Endothelial cell of umbilical vein (primary cell): ENCODE measurements at regions not wholly inside any gene's neighbourhood (a gene's known extent, or its start where the extent isn't known, plus 50 kb on each side); places are given as distances from the start of the nearest gene placed in this dataset.

Source experiments
- BruUV-seq: library from RNA; stranded (reverse); fragments of 400-500 nt; replicated peaks from 2 replicates; lab custom pipeline; 2021; lab: Mats Ljungman, UMichigan
- CTCF ChIA-PET: fragments of 300-600, 350-600 bp; sonication (Branson Sonifier 250); formaldehyde crosslinking; loops from one replicate; lab custom pipeline; 2021; ENCODE audit warnings: antibody characterized with exemption, inconsistent platforms; lab: Charles Lee
- POLR2A ChIA-PET: fragments of 300-600, 350-600 bp; sonication (Branson Sonifier 250); formaldehyde crosslinking; loops from one replicate; lab custom pipeline; 2021; ENCODE audit warnings: antibody characterized with exemption, inconsistent platforms; lab: Charles Lee
- DNase-seq: peaks from one replicate; pipeline ENCODE4 v3.0.0-alpha.2; 2011; ENCODE audit warnings: low read depth, low spot score
- FAIRE-seq: peaks from 2 replicates; lab custom pipeline; 2011; peaks lifted over from hg19 to GRCh38; lab: Jason Lieb, UNC
- H2AFZ ChIP-seq: 2 replicates; pipeline ENCODE4 v1.6.0; 2012; ENCODE audit warnings: low read depth, low read length, control low read depth, inconsistent platforms
- H3K27ac ChIP-seq: 2 replicates; pipeline ENCODE4 v1.5.1; 2011; ENCODE audit warnings: low read depth, mild to moderate bottlenecking, control low read depth, low read length, moderate library complexity; ENCODE audit not compliant: insufficient read depth
- H3K27me3 ChIP-seq, 2 experiments: 2 replicates each; pipeline versions ENCODE4 v1.6.0 to v1.6.1; 2011; ENCODE audit warnings: low read length in 2 of 2, mixed read lengths in 1 of 2; ENCODE audit not compliant: control insufficient read depth in 2 of 2, insufficient read depth in 2 of 2
- H3K36me3 ChIP-seq, 2 experiments: 2 replicates in 1 of 2; 3 replicates in 1 of 2; pipeline ENCODE4 v1.5.1; 2011; ENCODE audit warnings: low read length in 2 of 2, mild to moderate bottlenecking in 1 of 2, moderate library complexity in 1 of 2; ENCODE audit not compliant: control insufficient read depth in 2 of 2, insufficient read depth in 2 of 2; ENCODE audit errors: extremely low read depth in 1 of 2
- H3K4me1 ChIP-seq: 3 replicates; pipeline ENCODE4 v1.5.1; 2011; ENCODE audit warnings: mild to moderate bottlenecking, low read length; ENCODE audit not compliant: control insufficient read depth, insufficient read depth; ENCODE audit errors: extremely low read depth
- H3K4me2 ChIP-seq: 2 replicates; pipeline ENCODE4 v1.6.1; 2011; ENCODE audit warnings: low read length, control low read depth, mixed read lengths; ENCODE audit not compliant: insufficient read depth
- H3K4me3 ChIP-seq, 3 experiments: fragments of 200-600 bp in 1 of 3; sonication (generic), shearing (Covaris generic) in 1 of 3; replicated peaks in 1 of 3; 2 replicates each; pipeline ENCODE4 v1.5.1; 2011 to 2016; ENCODE audit warnings: control low read depth in 3 of 3, low read length in 3 of 3, mild to moderate bottlenecking in 2 of 3, inconsistent platforms in 1 of 3, low read depth in 1 of 3, moderate library complexity in 1 of 3; ENCODE audit not compliant: insufficient read depth in 1 of 3
- H3K79me2 ChIP-seq: 2 replicates; pipeline ENCODE4 v1.6.0; 2012; ENCODE audit warnings: low read length, inconsistent platforms; ENCODE audit not compliant: control insufficient read depth, insufficient read depth
- H3K9ac ChIP-seq: replicated peaks from 2 replicates; pipeline ENCODE3; 2011; ENCODE audit warnings: low read length, control low read depth; ENCODE audit not compliant: insufficient read depth; ENCODE audit errors: extremely low read depth
- H3K9me1 ChIP-seq: replicated peaks from 3 replicates; pipeline ENCODE4 v1.6.0; 2011; ENCODE audit warnings: mild to moderate bottlenecking, low read length; ENCODE audit not compliant: control insufficient read depth, insufficient read depth; ENCODE audit errors: extremely low read depth
- H3K9me3 ChIP-seq: replicated peaks from 2 replicates; pipeline ENCODE4 v1.5.1; 2012; ENCODE audit warnings: low read length, inconsistent platforms; ENCODE audit not compliant: control insufficient read depth, insufficient read depth
- H4K20me1 ChIP-seq: replicated peaks from 2 replicates; pipeline ENCODE3; 2011; ENCODE audit warnings: mild to moderate bottlenecking, low read length; ENCODE audit not compliant: control insufficient read depth, insufficient read depth; ENCODE audit errors: extremely low read depth
- CTCF ChIP-seq, 2 donors: IDR thresholded peaks; 1 replicate in 1 of 2; 2 replicates in 1 of 2; pipeline ENCODE4 v1.5.1; 2011; ENCODE audit warnings: low read length in 2 of 2, mild to moderate bottlenecking in 2 of 2, moderate library complexity in 2 of 2, control low read depth in 1 of 2, inconsistent platforms in 1 of 2, low read depth in 1 of 2; ENCODE audit not compliant: insufficient read depth in 1 of 2; ENCODE audit errors: extremely low read depth in 1 of 2
- EZH2 ChIP-seq: IDR thresholded peaks from 2 replicates; pipeline ENCODE4 v1.6.1; 2012; ENCODE audit warnings: borderline replicate concordance, low read depth, mild to moderate bottlenecking, moderate library complexity, low read length, inconsistent platforms; ENCODE audit not compliant: severe bottlenecking
- FOS ChIP-seq: IDR thresholded peaks from 2 replicates; pipeline ENCODE4 v1.6.1; 2011; ENCODE audit warnings: mild to moderate bottlenecking, low read length, moderate library complexity, borderline replicate concordance; ENCODE audit not compliant: insufficient read depth
- GATA2 ChIP-seq: IDR thresholded peaks from 2 replicates; pipeline ENCODE4 v1.7.0; 2011; ENCODE audit warnings: low read depth, mild to moderate bottlenecking, moderate library complexity, mixed read lengths, low read length; ENCODE audit not compliant: insufficient read length, insufficient read depth
- JUN ChIP-seq: IDR thresholded peaks from 2 replicates; pipeline ENCODE4 v1.6.1; 2011; ENCODE audit warnings: borderline replicate concordance, low read depth; ENCODE audit not compliant: insufficient read length, insufficient read depth
- MAX ChIP-seq: IDR thresholded peaks from 2 replicates; pipeline ENCODE4 v1.6.1; 2011; ENCODE audit not compliant: insufficient read depth, insufficient read length
- MYC ChIP-seq: IDR thresholded peaks from one replicate; pipeline ENCODE4 v1.6.1; 2011; ENCODE audit warnings: mild to moderate bottlenecking, low read depth, low read length
- POLR2A ChIP-seq: IDR thresholded peaks from 2 replicates; pipeline ENCODE4 v1.6.1; 2012; ENCODE audit warnings: low read depth, mild to moderate bottlenecking, control low read depth, low read length
- POLR2AphosphoS5 ChIP-seq: IDR thresholded peaks from 2 replicates; pipeline ENCODE4 v1.6.1; 2012; ENCODE audit warnings: low read depth, mild to moderate bottlenecking, control low read depth, low read length, moderate library complexity; ENCODE audit not compliant: insufficient read depth
- dilution Hi-C: fragments of 300-500 bp; cut with MboI; formaldehyde crosslinking; loops from one replicate; pipeline ENCODE4 v1.15.0; 2019; ENCODE audit warnings: low sequenced_read_pairs; ENCODE audit not compliant: extremely low pct_ligation_motif_present
- intact Hi-C: fragments of 100-400 bp; cut with micrococcal nuclease; formaldehyde crosslinking; loops from one replicate; pipeline ENCODE4 v1.10.0; 2022

DNA sequence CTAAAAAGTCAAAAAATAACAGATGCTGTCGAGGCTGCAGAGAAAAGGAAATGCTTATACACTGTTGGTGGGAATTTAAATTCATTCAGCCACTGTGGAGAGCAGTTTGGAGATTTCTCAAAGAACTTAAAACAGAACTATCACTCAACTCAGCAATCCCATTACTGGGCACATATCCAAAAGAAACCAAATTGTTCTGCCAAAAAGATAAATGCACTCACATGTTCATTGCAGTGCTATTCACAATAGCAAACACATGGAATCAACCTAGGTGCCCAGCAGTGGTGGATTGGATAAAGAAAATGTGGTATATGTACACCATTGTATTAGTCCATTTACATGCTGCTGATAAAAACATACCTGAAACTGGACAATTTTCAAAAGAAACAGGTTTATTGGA lies 116.0 kb upstream of the VGLL2 start:
- no peak overlapping the region for H3K27ac ChIP-seq
- CTCF ChIA-PET = no interaction called here

More for the DNA sequence above, 116.0 kb upstream of the VGLL2 start:
- H2AFZ ChIP-seq = no peak overlapping the region
- H3K4me3 ChIP-seq = no peak overlapping the region
- TF ChIP-seq POLR2AphosphoS5 (no peak), GATA2 (no peak), EZH2 (no peak), FOS (no peak), POLR2A (no peak), JUN (no peak), MAX (no peak), MYC (no peak), CTCF (IDR thresholded peaks at IDR 0.05; ENCODE audit: extremely low read depth in 1 of 2, insufficient read depth in 1 of 2, low read depth in 1 of 2, low read length in 2 of 2) (no peak)
- no peaks in the 10 kb centered on the region for H3K79me2 ChIP-seq
- no peaks in the 10 kb centered on the region for H3K27me3 ChIP-seq
- H3K36me3 ChIP-seq = no peaks in the 10 kb centered on the region
- no peaks in the 10 kb centered on the region for H3K9me1 ChIP-seq
- no peak overlapping the region for H3K4me2 ChIP-seq
- no peaks in the 10 kb centered on the region for H3K4me1 ChIP-seq
- H4K20me1 ChIP-seq = no peaks in the 10 kb centered on the region
- dilution Hi-C loops = no loop called here
- POLR2A ChIA-PET = no interaction called here
- H3K9me3 ChIP-seq = no peaks in the 10 kb centered on the region
- no TSS peak for BruUV-seq
- intact Hi-C loops = no loop called here
- no peak for DNase-seq
- H3K9ac ChIP-seq = no peak overlapping the region
- FAIRE-seq = no peak
